NAMALWA (cell line): ENCODE measurements at regions not wholly inside any gene's neighbourhood (a gene's known extent, or its start where the extent isn't known, plus 50 kb on each side); places are given as distances from the start of the nearest gene placed in this dataset.

Experiments
- DNase-seq: peaks from one replicate; pipeline ENCODE4 v3.0.0-alpha.2; 2015; ENCODE audit warnings: low spot score

GRCh38 chr13:65881561-65882155, 1348.5 kb downstream of the PCDH9 start:
- DNase-seq: no peak

- DNase-seq: no peak
These were observed 1355.1 kb downstream of the PCDH9 start for GRCh38 chr13:65875031-65875430.

GRCh38 chr13:65872448-65872847, 1357.7 kb downstream of the PCDH9 start:
- DNase-seq: no peak

- no peak for DNase-seq
These were observed 1361.3 kb downstream of the PCDH9 start for GRCh38 chr13:65868884-65869283.

- no peak for DNase-seq
These were observed 1362.0 kb downstream of the PCDH9 start for GRCh38 chr13:65868099-65868498.

- DNase-seq: no peak
These were observed 1364.0 kb downstream of the PCDH9 start for GRCh38 chr13:65866138-65866537.

- DNase-seq: no peak
These were observed 1364.9 kb downstream of the PCDH9 start for GRCh38 chr13:65865206-65865605.

GRCh38 chr13:65864039-65864438, 1366.1 kb downstream of the PCDH9 start:
- no peak for DNase-seq

GRCh38 chr13:65860306-65860705, 1369.8 kb downstream of the PCDH9 start:
- DNase-seq: no peak

- no peak for DNase-seq
These were observed 1372.1 kb downstream of the PCDH9 start for GRCh38 chr13:65857942-65858565.

- DNase-seq: no peak
These were observed 1373.7 kb downstream of the PCDH9 start for GRCh38 chr13:65856431-65856830.

- DNase-seq: no peak
These were observed 1374.8 kb downstream of the PCDH9 start for GRCh38 chr13:65855242-65855805.

- no peak for DNase-seq
These were observed 1375.7 kb downstream of the PCDH9 start for GRCh38 chr13:65854431-65854830.

- DNase-seq: no peak
These were observed 1385.8 kb downstream of the PCDH9 start for GRCh38 chr13:65844266-65844841.

- DNase-seq: no peak
These were observed 1386.8 kb downstream of the PCDH9 start for GRCh38 chr13:65843314-65843731.

- no peak for DNase-seq
These were observed 1389.0 kb downstream of the PCDH9 start for GRCh38 chr13:65841156-65841555.

GRCh38 chr13:65836066-65836465, 1394.1 kb downstream of the PCDH9 start:
- DNase-seq: no peak

GRCh38 chr13:65834897-65835296, 1395.2 kb downstream of the PCDH9 start:
- no peak for DNase-seq

- no peak for DNase-seq
These were observed 1399.5 kb downstream of the PCDH9 start for GRCh38 chr13:65830411-65831205.

GRCh38 chr13:65829241-65830008, 1400.7 kb downstream of the PCDH9 start:
- no peak for DNase-seq

- no peak for DNase-seq
These were observed 1403.5 kb downstream of the PCDH9 start for GRCh38 chr13:65826657-65827056.

- no peak for DNase-seq
These were observed 1405.1 kb downstream of the PCDH9 start for GRCh38 chr13:65825039-65825438.
